Right lobe of liver (tissue), 6 donors: ENCODE measurements at regions not wholly inside any gene's neighbourhood (a gene's known extent, or its start where the extent isn't known, plus 50 kb on each side); places are given as distances from the start of the nearest gene placed in this dataset.

Source experiments
- ATAC-seq, 4 donors: fragments of 200-7000 bp; cut with Tn5 transposase; one replicate each; pipeline ENCODE4 v1.9.1; 2020; ENCODE audit warnings: mild to moderate bottlenecking in 4 of 4, moderate library complexity in 4 of 4
- DNase-seq, 3 donors: peaks; one replicate each; pipeline ENCODE4 v3.0.0-alpha.2; 2020
- H3K27ac ChIP-seq, 3 donors: fragments of 200-600 bp; one replicate each; pipeline ENCODE4 v1.8.0; 2022
- H3K27me3 ChIP-seq, 2 donors: fragments of 200-600 bp; one replicate each; pipeline ENCODE4 v1.8.0; 2022
- H3K36me3 ChIP-seq, 4 donors: fragments of 200-600 bp; sonication (generic) in 1 of 4; one replicate each; pipeline versions ENCODE4 v1.5.1 to v1.8.0; 2017 to 2022; ENCODE audit warnings: control low read depth in 1 of 4
- H3K4me1 ChIP-seq, 4 donors: fragments of 200-600 bp; sonication (generic) in 1 of 4; one replicate each; pipeline versions ENCODE4 v1.5.1 to v1.8.0; 2017 to 2022; ENCODE audit warnings: control low read depth in 1 of 4
- H3K4me3 ChIP-seq, 3 donors: fragments of 200-600 bp; one replicate each; pipeline ENCODE4 v1.8.0; 2022
- H3K9me3 ChIP-seq, 4 donors: fragments of 200-600 bp; sonication (generic) in 1 of 4; one replicate each; pipeline versions ENCODE4 v1.5.1 to v1.8.0; 2017 to 2022; ENCODE audit warnings: control low read depth in 1 of 4
- CTCF ChIP-seq, 4 donors: fragments of 200-600 bp in 3 of 4; fragments of 450-650 bp in 1 of 4; IDR thresholded peaks; one replicate each; pipeline versions ENCODE4 v1.5.1 to v1.8.0; 2016 to 2022; ENCODE audit warnings: antibody characterized with exemption in 4 of 4, mild to moderate bottlenecking in 2 of 4
- POLR2A ChIP-seq: fragments of 450-650 bp; IDR thresholded peaks from one replicate; pipeline ENCODE4 v1.6.1; 2017; ENCODE audit warnings: antibody characterized with exemption, mild to moderate bottlenecking
- WGBS: methylation state at CpG from one replicate; pipeline ENCODE4 v1.1.6; 2018; ENCODE audit warnings: low coverage, low lambda C conversion rate; ENCODE audit not compliant: insufficient coverage; ENCODE audit errors: missing lambda C conversion rate; 5-methylcytosine and 5-hydroxymethylcytosine counted together
- intact Hi-C, 2 donors: fragments of 100-400 bp; cut with DNase I; formaldehyde crosslinking; loops; one replicate each; pipeline versions ENCODE4 v1.11.2 to v1.14.1; 2022
- donor health status: DM: no; HTN: yes; CAD: no.
- donor health status: DM: no; HTN: no; CAD: no.
- donor health status: DM: no; HTN: no; CAD: no.
- donor health status: DM: no; HTN: yes; CAD: no.
- donor health status: DM: no; HTN: yes; CAD: no.

GRCh38 chr18:73979742-73980141, 167.9 kb downstream of the FBXO15 start:
- Histone ChIP-seq H3K27me3 (no peaks in the 10 kb centered on the region), H3K9me3 (no peaks in the 10 kb centered on the region), H3K4me1 (no peaks in the 10 kb centered on the region), H3K27ac (no peak overlapping the region), H3K36me3 (no peaks in the 10 kb centered on the region), H3K4me3 (no peak overlapping the region)
- intact Hi-C loops = no loop called here
- TF ChIP-seq POLR2A = no peak
- TF ChIP-seq CTCF (IDR thresholded peaks at IDR 0.05) = no peak
- 36% methylated on average over 2 of the region's 2 CpGs for WGBS
- DNase-seq (no peak), ATAC-seq (no peak)

- Histone ChIP-seq H3K9me3 (no peaks in the 10 kb centered on the region), H3K36me3 (no peaks in the 10 kb centered on the region), H3K27ac (no peak overlapping the region), H3K4me1 (no peaks in the 10 kb centered on the region), H3K27me3 (no peaks in the 10 kb centered on the region), H3K4me3 (no peak overlapping the region)
- intact Hi-C loops = no loop called here
- TF ChIP-seq CTCF (IDR thresholded peaks at IDR 0.05) (no peak), POLR2A (no peak)
- WGBS = 41% methylated on average over 3 of the region's 3 CpGs
- DNase-seq (no peak), ATAC-seq (no peak)
Observed at GRCh38 chr18:73976433-73976832, 171.2 kb downstream of the FBXO15 start.

- DNase-seq (no peak), ATAC-seq (no peak)
- Histone ChIP-seq H3K27me3 (no peaks in the 10 kb centered on the region), H3K36me3 (no peaks in the 10 kb centered on the region), H3K4me1 (no peaks in the 10 kb centered on the region), H3K4me3 (no peak overlapping the region), H3K27ac (no peak overlapping the region), H3K9me3 (no peaks in the 10 kb centered on the region)
- TF ChIP-seq POLR2A = no peak
- TF ChIP-seq CTCF (IDR thresholded peaks at IDR 0.05) = no peak
- intact Hi-C loops = no loop called here
- 33% methylated on average over 7 of the region's 7 CpGs for WGBS
Observed at GRCh38 chr18:73975266-73975665, 172.4 kb downstream of the FBXO15 start.

- no peak overlapping the region for H3K4me3 ChIP-seq
- intact Hi-C loops = no loop called here
- H3K4me1 ChIP-seq = no peaks in the 10 kb centered on the region
- DNase-seq (no peak), ATAC-seq (no peak)
- H3K27ac ChIP-seq = no peak overlapping the region
- 81% methylated on average over 4 of the region's 4 CpGs for whole genome bisulfite sequencing
- no peaks in the 10 kb centered on the region for H3K27me3 ChIP-seq
- H3K9me3 ChIP-seq = no peaks in the 10 kb centered on the region
- TF ChIP-seq CTCF (IDR thresholded peaks at IDR 0.05) = no peak
- TF ChIP-seq POLR2A = no peak
- no peaks in the 10 kb centered on the region for H3K36me3 ChIP-seq
Observed at GRCh38 chr18:73973972-73974371, 173.7 kb downstream of the FBXO15 start.

GRCh38 chr18:73966954-73967353, 180.7 kb downstream of the FBXO15 start:
- Histone ChIP-seq H3K9me3 (no peaks in the 10 kb centered on the region), H3K27me3 (no peaks in the 10 kb centered on the region), H3K36me3 (no peaks in the 10 kb centered on the region), H3K27ac (no peak overlapping the region), H3K4me1 (no peaks in the 10 kb centered on the region), H3K4me3 (no peak overlapping the region)
- intact Hi-C loops = no loop called here
- DNase-seq (no peak), ATAC-seq (no peak)
- TF ChIP-seq CTCF (IDR thresholded peaks at IDR 0.05) (no peak), POLR2A (no peak)
- 43% methylated on average over 2 of the region's 2 CpGs for WGBS
